Activated effector memory CD4-positive, alpha-beta T cell treated with Interleukin-2 at 50 U/mL for 16 hours (primary cell): ENCODE measurements at regions not wholly inside any gene's neighbourhood (a gene's known extent, or its start where the extent isn't known, plus 50 kb on each side); places are given as distances from the start of the nearest gene placed in this dataset.
"Not testable (repeated sequence)": the region's sequence is repeated elsewhere in the genome, so short reads cannot be mapped to it uniquely, and the experiment has no call there.

ENCODE experiments used
- DNase-seq: peaks from one replicate; pipeline ENCODE4 v3.0.0-alpha.2; 2020

DNA sequence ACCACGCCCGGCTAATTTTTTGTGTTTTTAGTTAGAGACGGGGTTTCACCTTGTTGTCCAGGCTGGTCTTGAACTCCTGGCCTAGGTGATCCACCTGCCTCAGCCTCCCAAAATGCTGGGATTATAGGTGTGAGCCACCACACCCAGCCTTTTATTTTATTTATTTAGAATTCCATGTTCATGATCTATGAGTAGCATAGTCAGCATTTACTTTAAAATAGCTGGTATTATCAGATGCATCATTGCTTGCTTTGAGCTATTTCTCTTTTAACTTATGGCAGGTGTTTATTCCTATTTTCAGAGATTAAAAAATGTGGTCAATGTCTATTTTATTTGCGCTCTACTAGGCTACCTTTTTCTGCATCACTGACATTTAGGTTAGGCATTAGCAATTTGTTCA is 152.0 kb downstream of the UTRN start:
- DNase-seq, result no peak

DNA sequence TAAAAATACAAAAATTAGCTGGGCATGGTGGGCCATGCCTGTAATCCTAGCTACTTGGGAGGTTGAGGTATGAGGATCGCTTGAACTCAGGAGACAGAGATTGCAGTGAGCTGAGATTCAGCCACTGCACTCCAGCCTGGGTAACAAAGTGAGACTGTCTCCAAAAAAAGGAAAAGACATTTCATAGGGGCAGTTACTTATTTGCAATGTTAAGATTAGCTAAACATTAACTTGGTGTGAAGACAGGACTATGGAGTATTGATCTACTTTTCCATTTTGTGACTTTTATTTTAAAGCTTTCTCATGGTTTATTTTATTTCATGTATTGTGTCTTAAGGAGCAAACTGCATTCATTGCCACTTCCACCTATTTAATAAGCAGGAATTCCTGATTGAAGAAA is 153.0 kb downstream of the UTRN start:
- no peak for DNase-seq

DNA sequence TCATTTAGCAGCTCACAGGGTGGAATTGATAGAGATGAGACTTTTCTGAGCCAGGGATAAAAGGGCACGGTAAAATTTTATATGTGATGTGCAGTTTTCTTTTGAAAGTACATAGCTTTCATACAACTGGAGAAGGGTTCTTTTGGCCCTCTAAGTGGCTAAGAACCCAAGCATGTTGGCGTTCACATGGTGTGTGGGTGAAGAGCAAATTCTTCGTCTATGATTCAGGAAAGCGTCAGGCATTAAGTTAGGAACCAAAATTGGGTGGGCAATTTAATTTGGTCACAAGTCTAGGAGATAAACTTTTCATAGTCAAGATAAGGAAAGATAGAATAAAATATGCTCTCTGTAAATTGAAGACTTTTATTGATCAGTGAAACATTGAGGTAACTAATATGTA is 153.9 kb downstream of the UTRN start:
- no peak for DNase-seq

DNA sequence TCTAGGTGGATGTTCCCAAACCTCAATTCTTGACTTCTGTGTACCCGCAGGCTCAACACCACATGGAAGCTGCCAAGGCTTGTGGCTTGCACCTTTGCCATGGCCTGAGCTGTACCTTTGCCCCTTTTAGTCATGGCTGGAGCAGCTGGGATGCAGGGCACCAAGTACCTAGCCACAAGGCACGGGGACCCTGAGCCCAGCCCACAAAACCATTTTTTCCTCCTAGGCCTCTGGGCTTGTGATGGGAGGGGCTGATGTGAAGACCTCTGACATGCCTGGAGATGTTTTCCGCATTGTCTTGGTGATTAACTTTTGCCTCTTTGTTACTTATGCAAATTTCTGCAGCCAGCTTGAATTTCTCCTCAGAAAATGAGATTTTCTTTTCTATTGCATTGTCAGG is 156.7 kb downstream of the UTRN start:
- DNase-seq, result not testable (repeated sequence)

DNA sequence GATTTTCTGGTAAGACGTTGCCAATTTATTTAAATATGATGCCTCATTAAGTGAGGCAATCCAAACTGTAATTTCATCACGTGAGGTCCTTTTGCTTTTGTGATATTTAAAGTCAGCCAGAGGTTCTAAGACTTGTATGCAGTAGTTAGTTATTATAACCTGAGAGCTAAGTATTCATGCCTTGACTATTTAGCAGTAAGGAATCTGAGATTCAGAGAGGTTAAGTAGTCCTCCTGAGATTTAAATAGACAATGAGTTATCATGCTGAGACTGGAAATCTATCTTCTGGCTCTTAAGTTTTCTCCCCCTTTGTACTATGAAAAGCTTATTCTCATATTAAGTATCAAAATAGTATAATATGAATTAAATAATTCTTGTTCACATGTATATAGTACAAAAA is 158.0 kb downstream of the UTRN start:
- DNase-seq, result no peak

DNA sequence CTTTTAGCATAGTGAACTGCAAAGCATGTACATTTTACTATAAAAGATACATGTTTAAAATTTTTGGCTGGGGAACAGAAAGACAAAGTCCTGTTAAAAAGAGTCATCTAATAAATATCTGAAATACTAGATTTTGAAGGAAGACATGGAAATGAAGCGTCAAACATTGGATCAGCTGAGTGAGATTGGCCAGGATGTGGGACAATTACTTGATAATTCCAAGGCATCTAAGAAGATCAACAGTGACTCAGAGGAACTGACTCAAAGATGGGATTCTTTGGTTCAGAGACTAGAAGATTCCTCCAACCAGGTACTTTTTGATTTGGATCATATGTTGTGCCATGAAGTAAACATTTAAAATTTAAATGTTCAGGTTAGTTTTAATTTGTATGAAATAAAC is 162.3 kb downstream of the UTRN start:
- no peak for DNase-seq

DNA sequence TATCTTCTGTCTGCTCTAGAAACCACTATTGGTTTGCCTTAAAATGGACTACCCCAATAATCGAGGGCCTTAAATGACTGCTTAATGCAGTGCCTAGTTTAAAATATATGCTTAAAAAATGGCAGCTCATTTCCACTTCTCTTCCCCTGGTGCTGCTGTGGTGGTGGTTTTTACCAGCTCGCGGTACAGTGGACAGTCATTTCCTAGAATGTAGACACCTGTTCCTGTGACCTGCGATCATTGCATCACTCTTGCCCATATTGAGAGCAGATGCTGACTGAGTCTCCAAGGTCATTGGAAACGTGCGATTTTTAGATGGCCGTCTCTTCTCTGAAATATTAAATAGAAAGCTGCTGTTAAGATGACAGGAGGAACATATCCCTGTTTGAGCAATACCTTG is 164.1 kb downstream of the UTRN start:
- no peak for DNase-seq

DNA sequence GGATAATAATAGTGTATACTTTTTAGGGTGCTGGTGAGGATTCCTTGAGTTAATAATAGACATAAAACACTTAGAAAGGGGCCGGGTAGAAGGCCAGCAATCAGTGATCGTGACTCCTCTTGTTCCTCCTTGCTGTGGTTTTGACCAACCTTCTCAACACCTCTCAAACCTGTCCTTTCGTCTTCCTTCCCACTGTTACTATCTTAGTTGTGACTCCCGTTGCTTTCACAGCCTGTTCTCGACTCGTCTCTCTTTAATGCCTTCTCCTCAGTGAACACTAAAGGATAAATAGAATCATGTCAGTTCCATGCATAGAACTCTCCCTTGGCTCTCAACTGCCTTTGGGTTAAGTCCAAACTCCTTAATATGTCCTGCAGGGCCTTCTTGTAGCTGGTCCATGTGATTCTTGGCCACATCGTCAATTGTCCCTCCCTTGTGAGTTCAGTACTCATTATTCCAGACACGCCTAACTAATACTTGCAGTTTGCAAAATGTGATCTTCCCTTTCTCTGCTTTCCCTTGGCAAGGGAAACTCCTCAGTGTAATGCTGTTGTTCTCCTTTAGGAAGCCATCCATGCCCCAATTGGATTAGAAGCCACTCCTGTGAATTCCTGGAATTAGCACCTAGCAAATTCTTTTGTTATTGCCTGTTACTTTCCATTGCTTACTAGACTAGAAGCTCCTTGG is 164.9 kb downstream of the UTRN start:
- no peak for DNase-seq

DNA sequence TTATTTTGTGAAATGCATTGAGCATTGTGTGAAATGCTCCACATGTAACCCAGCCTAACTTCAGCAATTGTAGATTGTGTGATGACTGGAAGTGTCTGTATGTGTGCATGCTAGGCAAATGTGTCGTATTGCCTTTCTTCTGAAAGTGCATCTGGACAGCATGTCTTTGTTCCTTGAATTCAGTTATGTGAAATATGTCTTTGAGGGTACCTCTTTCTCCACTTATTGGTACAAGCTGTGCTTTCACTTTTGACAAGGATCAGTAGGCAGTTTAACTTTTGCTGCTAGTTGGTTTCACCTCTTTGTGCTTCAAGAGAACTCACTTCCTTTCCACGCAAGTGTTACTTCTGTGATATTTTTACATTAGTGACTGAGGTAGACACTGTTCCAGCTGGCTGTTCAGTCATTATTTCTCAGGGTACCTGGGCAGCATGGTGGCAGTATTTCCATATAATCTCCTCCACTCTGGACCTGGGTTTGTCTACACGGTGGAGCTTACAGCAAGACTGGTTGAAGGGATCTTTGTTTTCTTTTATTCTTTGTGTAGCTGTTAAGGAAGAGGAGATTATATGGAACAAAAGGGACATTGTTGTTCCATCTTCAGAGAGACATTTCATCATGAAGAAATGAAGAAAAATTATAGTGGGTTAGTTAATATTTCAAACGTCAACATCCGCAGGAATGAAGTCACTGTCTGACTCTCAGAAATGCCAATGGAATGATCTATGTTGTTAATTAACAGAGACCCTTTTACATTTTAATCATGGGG is 175.4 kb downstream of the UTRN start:
- DNase-seq, result no peak

DNA sequence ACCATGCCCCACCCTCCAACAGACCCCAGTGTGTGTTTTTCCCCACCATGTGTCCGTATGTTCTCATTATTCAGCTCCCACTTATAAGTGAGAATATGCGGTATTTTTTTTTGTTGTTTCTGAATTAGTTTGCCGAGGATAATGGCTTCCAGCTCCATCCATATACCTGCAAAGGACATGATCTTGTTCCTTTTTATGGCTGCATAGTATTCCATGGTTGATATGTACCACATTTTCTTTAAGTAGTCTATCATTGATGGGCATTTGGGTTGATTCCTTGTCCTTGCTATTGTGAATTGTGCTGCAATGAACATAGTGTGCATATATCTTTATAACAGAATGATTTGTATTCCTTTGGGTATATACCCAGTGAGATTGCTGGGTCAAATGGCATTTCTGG is 176.9 kb downstream of the UTRN start:
- no peak for DNase-seq

DNA sequence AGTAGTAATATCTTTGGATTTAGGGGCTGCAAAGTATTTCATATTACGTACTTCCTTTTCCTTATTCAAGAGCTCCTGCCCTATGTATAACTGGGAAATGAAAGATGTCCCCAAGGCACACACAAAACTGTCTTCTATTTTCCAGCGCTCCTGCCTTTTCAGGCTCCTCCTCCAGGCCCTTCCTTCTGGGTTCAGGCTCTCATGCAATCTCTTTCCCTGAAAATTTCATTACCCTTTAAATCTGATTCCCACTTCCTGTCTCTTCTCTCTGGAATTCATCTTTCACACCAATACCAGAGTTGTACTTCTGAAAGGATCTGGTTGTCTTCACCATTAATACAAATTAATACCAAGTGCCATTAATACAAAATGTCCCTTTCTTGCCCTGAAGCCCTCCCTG is 181.6 kb downstream of the UTRN start:
- DNase-seq, result no peak

DNA sequence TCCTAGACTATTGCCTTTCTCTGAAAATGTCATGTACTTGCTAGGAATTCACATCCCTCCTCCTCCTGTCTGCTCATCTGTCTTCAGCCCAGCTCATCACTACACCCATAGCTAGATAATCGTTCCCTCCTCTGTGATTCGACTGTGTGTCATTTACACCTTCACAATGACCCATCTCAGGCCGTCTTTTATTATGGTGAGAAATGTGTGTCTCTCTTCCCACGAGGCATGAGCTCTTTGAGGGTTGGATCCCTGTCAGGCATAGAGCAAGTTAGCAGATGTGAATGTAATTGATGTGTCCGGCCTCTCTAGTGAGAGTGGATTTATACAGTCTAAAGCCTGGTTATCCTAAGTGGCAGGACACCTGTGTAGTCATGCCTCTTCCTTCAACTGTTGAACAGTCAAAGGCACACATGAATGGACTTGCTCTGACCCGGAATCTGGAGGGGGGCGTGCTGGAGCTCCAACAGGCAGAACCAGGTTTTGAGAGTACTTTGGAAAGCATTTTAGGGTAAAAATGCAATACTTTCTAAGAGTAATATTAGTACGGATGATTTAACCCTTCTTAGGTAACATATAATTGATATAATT is 182.1 kb downstream of the UTRN start:
- no peak for DNase-seq

DNA sequence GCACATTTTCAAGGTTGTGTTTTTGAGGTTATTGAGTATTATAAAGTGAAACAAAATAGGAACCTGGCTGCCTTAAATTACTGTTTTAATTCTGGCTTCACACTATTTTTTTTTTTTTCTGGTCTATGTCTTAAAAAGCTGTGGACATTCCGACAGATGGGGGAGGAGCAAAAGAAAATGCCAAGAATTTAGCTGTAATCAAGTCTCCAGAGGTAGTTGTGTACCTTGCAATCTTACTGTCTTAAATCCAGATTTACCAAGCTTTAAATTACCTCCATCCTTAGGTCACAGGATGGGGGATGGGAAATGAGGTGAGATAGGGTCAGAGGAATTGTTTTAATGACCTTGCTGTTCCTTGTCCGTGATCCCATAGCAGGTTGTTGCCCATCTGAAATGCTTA is 182.8 kb downstream of the UTRN start:
- DNase-seq, result no peak

DNA sequence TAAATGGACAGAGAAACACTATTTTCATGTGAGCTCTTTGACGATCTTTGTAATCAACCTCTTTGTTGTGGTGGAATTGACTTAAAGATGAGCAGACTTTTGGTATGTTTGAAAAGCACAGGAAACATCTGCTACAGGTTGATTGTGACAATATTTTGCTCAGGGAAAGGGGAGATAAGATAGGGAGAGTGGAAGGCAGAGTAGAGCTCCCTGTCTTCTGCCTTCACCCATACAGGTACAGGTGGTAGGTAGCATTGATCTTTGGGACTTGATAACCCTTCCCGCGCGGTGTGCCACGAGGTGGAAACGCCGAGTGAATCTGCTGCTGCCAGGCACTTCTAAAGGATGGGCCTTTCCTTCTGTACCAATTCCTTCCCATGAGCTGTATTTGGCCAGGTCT is 183.6 kb downstream of the UTRN start:
- DNase-seq, result no peak

DNA sequence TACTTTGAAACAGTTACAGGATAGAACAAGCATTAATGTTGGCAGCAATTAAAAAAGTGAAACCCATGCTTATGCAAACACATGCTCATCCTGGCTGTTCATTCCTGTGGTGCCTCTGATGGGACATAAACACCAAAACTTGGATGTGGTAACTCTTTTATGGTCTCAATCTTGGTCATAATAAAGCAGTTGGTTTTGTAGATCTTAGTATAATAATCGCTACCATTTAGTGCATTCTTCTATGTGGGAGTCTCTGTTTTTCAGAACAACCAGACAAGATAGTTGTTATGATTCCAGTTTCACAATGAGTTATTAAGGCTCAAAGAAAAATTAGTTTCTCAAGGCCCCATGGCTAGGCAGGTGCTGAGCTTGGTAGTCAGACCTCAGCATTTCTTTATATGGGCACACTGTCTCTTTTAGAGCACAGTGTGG is 184.0 kb downstream of the UTRN start:
- no peak for DNase-seq

DNA sequence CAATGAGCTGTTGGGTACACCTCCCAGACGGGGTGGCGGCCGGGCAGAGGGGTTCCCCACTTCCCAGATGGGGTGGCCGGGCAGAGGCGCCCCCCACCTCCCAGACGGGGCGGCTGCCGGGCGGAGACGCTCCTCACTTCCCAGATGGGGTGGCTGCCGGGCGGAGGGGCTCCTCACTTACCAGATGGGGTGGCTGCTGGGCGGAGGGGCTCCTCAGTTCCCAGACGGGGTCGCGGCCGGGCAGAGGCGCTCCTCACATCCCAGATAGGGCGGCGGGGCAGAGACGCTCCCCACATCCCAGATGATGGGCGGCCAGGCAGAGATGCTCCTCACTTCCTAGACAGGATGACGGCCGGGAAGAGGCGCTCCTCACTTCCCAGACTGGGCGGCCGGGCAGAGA is 185.1 kb downstream of the UTRN start:
- not testable (repeated sequence) for DNase-seq

DNA sequence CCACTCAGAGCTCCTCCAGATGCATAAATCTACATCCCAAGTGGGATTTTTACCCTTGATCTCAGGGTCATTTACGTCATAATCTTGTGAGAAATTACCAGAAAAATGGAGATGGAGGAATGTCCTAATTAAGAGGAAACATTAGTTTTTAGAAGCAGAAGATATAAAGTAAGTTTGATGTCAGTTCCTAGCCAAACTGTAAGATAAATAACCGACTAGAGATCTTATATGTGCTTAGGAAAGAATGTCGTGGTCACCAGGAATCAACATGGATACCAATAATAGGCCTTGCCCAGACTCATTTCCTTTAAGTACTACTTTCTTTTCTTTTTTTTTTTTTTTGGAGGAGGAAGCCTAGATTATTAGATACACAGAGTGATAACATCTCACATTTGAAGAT is 186.9 kb downstream of the UTRN start:
- no peak for DNase-seq

DNA sequence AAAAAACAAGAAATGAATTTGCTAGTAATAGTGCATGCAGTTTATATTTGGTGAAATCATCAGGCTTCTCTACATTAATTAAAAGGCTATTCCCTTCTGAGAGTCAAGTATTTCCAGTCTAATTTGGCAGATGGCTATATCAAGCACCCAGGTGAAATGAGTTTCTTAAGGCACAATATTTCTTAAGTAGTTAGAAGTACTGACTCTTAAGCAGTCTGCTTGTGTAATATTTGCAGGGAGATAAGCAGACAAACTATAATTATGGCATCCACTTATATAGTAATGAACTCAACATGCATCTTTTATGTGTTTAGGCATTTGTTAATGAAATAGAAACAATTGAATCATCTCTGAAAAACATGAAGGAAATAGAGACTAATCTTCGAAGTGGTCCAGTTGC is 189.2 kb downstream of the UTRN start:
- DNase-seq, result no peak

DNA sequence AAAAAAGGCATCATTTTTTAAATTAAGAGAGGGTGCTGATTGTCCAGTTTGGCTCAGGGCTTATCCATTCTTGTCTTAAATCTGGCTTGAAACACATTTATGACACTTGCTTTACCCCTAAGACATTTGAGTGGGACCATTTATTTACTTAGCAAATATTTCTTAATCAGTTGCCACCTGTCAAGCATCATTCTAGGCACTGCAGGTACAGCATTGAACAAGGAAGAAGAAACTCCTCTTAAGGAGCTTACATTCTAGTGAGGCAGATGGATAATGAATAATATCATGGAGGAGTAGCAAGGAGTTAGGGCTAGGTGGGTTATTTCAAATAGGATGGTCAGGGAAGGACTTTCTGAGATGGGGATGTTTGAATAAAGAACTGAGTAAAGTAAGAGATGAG is 189.8 kb downstream of the UTRN start:
- no peak for DNase-seq

DNA sequence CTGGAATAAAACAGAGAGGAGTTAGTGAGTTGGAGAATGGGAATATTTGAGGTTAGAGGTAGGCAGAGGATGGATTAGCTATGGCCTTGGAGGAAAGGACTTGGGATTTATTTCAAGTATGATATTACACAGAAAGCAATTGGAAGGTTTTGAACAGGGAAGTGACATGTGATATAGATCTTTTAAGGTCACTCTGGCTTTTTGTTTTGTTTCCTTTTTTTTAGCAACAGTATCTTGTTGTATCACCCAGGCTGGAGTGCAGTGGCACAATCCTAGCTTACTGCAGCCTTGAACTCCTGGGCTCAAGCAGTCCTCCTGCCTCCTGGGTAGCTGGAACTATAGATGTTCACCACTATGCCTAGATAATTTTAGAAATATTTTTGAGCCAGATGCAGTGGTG is 190.3 kb downstream of the UTRN start:
- no peak for DNase-seq

DNA sequence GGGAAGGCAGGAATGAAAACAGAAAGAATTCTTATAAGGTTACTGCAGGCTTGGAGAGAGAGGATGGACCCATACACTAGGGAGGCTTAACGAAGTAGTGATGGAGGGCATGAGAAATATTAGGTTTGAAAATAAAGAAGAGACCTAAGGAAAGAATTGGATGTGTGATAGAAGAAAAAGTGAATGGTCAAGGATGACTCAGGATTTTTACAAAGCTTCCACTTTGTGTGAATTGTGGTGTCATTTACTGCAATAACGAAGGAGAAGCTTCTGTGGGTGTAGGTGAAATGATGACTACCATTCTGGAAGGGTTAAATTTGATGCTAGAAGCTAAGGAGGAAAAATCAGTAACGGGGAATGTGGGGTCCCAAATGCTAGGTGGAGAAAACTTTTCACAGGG is 191.2 kb downstream of the UTRN start:
- DNase-seq, result no peak

DNA sequence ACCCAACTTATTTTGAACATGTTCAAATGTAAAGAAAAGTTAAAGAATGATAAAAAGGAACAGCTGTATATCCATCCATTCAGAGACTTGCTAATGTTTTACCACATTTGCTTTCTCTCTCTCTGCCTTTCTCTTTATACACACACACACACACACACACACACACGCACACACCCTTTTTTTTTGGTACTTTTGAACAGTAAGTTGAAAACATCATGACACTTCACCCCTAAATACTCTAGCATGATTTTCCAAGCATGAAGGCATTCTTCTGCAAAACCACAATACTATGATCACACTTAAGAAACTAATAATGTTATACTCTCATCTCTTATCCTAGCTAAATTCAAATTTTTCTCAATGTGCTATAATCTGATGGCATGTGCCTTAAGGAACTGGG is 192.3 kb downstream of the UTRN start:
- no peak for DNase-seq

DNA sequence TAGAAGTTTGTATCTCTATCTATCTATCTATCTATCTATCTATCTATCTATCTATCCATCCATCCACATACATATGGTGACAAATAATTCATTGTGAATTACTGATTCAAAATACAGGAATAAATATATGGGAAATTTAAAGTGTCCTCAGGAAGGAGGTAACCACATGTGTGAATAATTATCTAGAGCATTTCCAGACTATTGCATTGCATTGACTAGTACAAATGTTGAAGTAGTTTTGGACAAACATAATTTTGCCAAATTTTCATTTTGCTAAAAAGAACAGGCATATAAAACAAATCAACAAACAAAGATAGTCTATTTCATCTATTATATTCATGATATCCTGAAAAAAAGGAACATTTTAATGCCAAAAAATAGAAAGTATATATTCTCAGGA is 192.7 kb downstream of the UTRN start:
- no peak for DNase-seq

DNA sequence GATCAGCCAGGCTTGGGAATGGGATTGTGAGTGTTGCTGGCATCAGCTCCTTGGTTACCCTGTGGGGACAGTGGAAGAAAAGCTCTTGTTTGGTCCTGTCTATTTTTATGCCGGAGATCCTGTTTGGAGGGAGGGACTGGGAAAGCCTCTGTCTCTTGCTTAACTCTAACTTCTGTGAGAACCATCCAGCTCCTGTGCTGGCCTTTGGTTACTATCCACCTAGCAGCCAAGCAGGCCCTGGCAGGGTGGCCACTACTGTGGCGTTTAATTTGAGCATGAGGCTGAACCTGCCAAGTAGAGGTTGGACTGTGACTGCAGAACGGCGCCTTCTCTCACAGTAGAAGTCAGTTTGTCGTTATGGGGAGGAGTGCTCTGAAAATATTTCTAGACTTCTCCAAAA is 193.3 kb downstream of the UTRN start:
- no peak for DNase-seq

DNA sequence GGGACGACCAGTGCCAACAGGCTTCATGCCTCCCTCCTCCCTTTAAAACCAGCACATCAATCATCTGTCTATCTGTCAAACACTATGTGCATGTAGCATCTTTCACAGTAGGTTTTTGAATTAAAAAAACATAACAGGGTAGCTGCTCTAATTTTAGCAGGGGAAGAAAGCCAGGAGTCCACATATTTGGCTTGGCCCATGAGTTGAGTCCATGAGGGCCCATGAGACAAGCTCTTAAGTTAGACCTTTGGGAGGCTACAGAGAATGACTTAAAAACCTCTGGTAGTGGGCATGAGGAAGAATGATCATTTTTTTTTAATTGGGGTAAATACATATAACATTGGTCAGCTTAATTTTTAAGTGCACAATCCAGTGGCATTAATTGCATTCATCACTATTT is 194.9 kb downstream of the UTRN start:
- DNase-seq, result no peak
